ENCODE measurements at regions not wholly inside any gene's neighbourhood (a gene's known extent, or its start where the extent isn't known, plus 50 kb on each side); places are given as distances from the start of the nearest gene placed in this dataset.

- ChIA-PET CTCF (interaction anchor here (0.7 kb wide), 1 partner anchor 9 kb away, joined by 3 read pairs; no protein-coding TSS in a partner anchor), POLR2A (no interaction called here)
- no peak for DNase-seq (ENCODE audit: extremely low spot score)
- TF ChIP-seq CTCF (IDR thresholded peaks at IDR 0.05; ENCODE audit: control extremely low read depth, extremely low read depth, low read depth, missing control alignments), result no peak
Observed at GRCh38 chr20:60461993-60462392, 503.8 kb downstream of the CDH26 start.

- ChIA-PET CTCF (no interaction called here), POLR2A (no interaction called here)
Observed at GRCh38 chr20:60463798-60464197, 505.6 kb downstream of the CDH26 start.

GRCh38 chr20:60465439-60465838 lies 507.2 kb downstream of the CDH26 start:
- no peak for DNase-seq (ENCODE audit: extremely low spot score)
- POLR2A ChIA-PET, result no interaction called here
- CTCF ChIA-PET, result no interaction called here

More at GRCh38 chr20:60463798-60464197, 505.6 kb downstream of the CDH26 start:
- no peak for TF ChIP-seq CTCF (IDR thresholded peaks at IDR 0.05; ENCODE audit: control extremely low read depth, extremely low read depth, low read depth, missing control alignments)
- no peak for DNase-seq (ENCODE audit: extremely low spot score)

GRCh38 chr20:60465993-60466686 lies 507.9 kb downstream of the CDH26 start:
- TF ChIP-seq CTCF (IDR thresholded peaks at IDR 0.05; ENCODE audit: control extremely low read depth, extremely low read depth, low read depth, missing control alignments), result no peak
- POLR2A ChIA-PET, result no interaction called here
- no peak for DNase-seq (ENCODE audit: extremely low spot score)
- CTCF ChIA-PET, result no interaction called here

More at GRCh38 chr20:60465439-60465838, 507.2 kb downstream of the CDH26 start:
- TF ChIP-seq CTCF (IDR thresholded peaks at IDR 0.05; ENCODE audit: control extremely low read depth, extremely low read depth, low read depth, missing control alignments), result no peak

GRCh38 chr20:60466687-60467022 lies 508.4 kb downstream of the CDH26 start:
- POLR2A ChIA-PET, result no interaction called here
- TF ChIP-seq CTCF (IDR thresholded peaks at IDR 0.05; ENCODE audit: control extremely low read depth, extremely low read depth, low read depth, missing control alignments), result no peak
- no peak for DNase-seq (ENCODE audit: extremely low spot score)
- CTCF ChIA-PET, result no interaction called here

- no peak for DNase-seq (ENCODE audit: extremely low spot score)
Observed at GRCh38 chr20:60467078-60467477, 508.9 kb downstream of the CDH26 start.

More at GRCh38 chr20:60467078-60467477, 508.9 kb downstream of the CDH26 start:
- TF ChIP-seq CTCF (IDR thresholded peaks at IDR 0.05; ENCODE audit: control extremely low read depth, extremely low read depth, low read depth, missing control alignments), result no peak
- CTCF ChIA-PET, result no interaction called here
- POLR2A ChIA-PET, result no interaction called here
